ENCODE measurements at regions not wholly inside any gene's neighbourhood (a gene's known extent, or its start where the extent isn't known, plus 50 kb on each side); places are given as distances from the start of the nearest gene placed in this dataset.

DNA sequence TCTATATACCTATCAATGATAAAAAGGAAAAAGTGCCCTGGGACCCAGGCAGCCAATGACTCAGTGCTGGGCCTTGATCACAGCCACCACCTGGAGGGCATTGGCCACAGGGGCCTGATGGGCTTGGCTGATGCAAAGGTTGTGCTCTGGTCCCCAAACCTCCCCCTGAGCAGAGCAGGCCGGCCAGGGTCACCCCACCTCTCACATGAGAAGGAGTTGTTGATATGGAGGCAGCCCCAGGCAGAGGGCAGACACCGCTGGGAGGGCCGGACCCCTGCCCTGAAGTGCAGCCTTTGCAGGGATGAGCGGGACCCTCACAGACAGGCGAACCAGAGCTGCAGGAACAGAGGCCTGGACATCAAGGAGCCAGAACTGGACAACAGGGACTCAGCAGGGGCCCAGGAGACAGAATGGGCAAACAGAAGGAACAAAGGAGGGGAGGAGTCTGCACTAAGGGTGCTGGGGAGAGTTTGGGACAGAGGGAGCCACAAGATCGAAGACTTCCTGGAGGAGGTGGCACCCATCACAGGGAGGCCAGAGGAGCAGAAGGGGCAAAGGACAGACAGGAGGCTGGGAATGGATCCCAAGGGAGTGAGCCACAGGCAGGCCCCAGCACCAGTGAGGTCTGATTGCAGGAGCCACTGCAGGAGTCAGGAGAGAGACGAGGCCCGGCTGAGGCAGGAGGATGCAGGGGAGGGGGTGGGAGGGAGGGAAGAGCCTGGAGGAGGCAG, 105.0 kb downstream of the TNFAIP2 start:
- no peak overlapping the region for H3K4me3 ChIP-seq (ENCODE audit: low read depth in 1 of 3, low read length in 3 of 3)
- no peaks in the 10 kb centered on the region for H3K4me1 ChIP-seq (ENCODE audit: control insufficient read depth in 4 of 4, insufficient read depth in 4 of 4, low read length in 3 of 4)
- H3K27me3 ChIP-seq (ENCODE audit: control insufficient read depth in 4 of 4, insufficient read depth in 4 of 4, low read length in 3 of 4) = no peaks in the 10 kb centered on the region
- H3K36me3 ChIP-seq (ENCODE audit: control insufficient read depth in 4 of 4, insufficient read depth in 3 of 4, low read depth in 1 of 4, low read length in 3 of 4) = no peaks in the 10 kb centered on the region
- H3K9me3 ChIP-seq (ENCODE audit: control insufficient read depth in 4 of 4, low read length in 3 of 4) = no peaks in the 10 kb centered on the region
- TF ChIP-seq JUND (IDR thresholded peaks at IDR 0.05) = no peak
- TF ChIP-seq RXRA (IDR thresholded peaks at IDR 0.05) = no peak
- TF ChIP-seq FOXA1 (IDR thresholded peaks at IDR 0.05) = no peak
- TF ChIP-seq, protein P1, sequence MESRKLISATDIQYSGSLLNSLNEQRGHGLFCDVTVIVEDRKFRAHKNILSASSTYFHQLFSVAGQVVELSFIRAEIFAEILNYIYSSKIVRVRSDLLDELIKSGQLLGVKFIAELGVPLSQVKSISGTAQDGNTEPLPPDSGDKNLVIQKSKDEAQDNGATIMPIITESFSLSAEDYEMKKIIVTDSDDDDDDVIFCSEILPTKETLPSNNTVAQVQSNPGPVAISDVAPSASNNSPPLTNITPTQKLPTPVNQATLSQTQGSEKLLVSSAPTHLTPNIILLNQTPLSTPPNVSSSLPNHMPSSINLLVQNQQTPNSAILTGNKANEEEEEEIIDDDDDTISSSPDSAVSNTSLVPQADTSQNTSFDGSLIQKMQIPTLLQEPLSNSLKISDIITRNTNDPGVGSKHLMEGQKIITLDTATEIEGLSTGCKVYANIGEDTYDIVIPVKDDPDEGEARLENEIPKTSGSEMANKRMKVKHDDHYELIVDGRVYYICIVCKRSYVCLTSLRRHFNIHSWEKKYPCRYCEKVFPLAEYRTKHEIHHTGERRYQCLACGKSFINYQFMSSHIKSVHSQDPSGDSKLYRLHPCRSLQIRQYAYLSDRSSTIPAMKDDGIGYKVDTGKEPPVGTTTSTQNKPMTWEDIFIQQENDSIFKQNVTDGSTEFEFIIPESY (IDR thresholded peaks at IDR 0.05) = no peak
- TF ChIP-seq HNF4G (IDR thresholded peaks at IDR 0.05) = no peak
- TF ChIP-seq, protein P2, sequence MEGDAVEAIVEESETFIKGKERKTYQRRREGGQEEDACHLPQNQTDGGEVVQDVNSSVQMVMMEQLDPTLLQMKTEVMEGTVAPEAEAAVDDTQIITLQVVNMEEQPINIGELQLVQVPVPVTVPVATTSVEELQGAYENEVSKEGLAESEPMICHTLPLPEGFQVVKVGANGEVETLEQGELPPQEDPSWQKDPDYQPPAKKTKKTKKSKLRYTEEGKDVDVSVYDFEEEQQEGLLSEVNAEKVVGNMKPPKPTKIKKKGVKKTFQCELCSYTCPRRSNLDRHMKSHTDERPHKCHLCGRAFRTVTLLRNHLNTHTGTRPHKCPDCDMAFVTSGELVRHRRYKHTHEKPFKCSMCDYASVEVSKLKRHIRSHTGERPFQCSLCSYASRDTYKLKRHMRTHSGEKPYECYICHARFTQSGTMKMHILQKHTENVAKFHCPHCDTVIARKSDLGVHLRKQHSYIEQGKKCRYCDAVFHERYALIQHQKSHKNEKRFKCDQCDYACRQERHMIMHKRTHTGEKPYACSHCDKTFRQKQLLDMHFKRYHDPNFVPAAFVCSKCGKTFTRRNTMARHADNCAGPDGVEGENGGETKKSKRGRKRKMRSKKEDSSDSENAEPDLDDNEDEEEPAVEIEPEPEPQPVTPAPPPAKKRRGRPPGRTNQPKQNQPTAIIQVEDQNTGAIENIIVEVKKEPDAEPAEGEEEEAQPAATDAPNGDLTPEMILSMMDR (IDR thresholded peaks at IDR 0.05; ENCODE audit: low read depth, low read length, missing input control) = no peak
- TF ChIP-seq RAD21 (IDR thresholded peaks at IDR 0.05) = no peak
- TF ChIP-seq NR2F2 (IDR thresholded peaks at IDR 0.05) = no peak
- TF ChIP-seq SP1 (IDR thresholded peaks at IDR 0.05) = no peak
- TF ChIP-seq, protein P3, sequence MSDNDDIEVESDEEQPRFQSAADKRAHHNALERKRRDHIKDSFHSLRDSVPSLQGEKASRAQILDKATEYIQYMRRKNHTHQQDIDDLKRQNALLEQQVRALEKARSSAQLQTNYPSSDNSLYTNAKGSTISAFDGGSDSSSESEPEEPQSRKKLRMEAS (IDR thresholded peaks at IDR 0.05) = no peak
- TF ChIP-seq HNF4A (conservative IDR thresholded peaks at IDR 0.05) = no peak
- DNase-seq (ENCODE audit: low spot score) = no peak
- H3K9ac ChIP-seq (ENCODE audit: low read depth in 1 of 2, low read length in 2 of 2) = no peak overlapping the region
- 85% methylated on average over 8 of the region's 8 CpGs for WGBS
- H3K27ac ChIP-seq (ENCODE audit: low read depth in 1 of 2, low read length in 2 of 2) = no peak overlapping the region

DNA sequence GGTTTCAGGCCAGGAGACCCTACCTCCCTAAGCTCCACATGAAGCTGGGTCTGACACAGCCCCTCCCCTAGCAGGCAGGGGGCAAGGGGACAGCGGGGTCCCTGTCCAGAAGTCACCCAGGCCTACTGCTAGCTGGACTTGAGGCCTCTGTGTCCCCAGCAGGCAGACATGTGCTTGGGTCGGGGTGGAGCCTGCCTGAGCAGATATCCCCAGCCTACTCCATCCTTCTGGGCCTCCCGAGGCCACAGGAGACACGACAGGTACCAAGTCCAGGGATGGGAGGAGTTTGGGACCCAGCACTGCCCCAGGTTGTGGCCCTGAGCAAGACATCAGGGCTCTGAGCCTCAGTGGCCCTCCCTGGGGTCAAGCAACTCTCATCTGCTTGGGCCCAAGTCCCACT, 105.2 kb upstream of the EIF5 start:
- 90% methylated on average over 4 of the region's 4 CpGs for WGBS
- H3K27me3 ChIP-seq (ENCODE audit: control insufficient read depth in 4 of 4, insufficient read depth in 4 of 4, low read length in 3 of 4) = no peaks in the 10 kb centered on the region
- TF ChIP-seq HNF4G (IDR thresholded peaks at IDR 0.05) (no peak), EGR1 (IDR thresholded peaks at IDR 0.05; ENCODE audit: low read depth in 2 of 2) (no peak), FOXA2 (IDR thresholded peaks at IDR 0.05) (no peak), RXRA (IDR thresholded peaks at IDR 0.05) (no peak), TAF1 (conservative IDR thresholded peaks at IDR 0.05) (no peak), JUND (IDR thresholded peaks at IDR 0.05) (no peak), NR2F2 (IDR thresholded peaks at IDR 0.05) (no peak), RAD21 (IDR thresholded peaks at IDR 0.05) (no peak), FOXA1 (IDR thresholded peaks at IDR 0.05) (no peak), YY1 (IDR thresholded peaks at IDR 0.05) (no peak), HNF4A (conservative IDR thresholded peaks at IDR 0.05) (no peak)
- TF ChIP-seq, protein P1 (IDR thresholded peaks at IDR 0.05) = no peak
- TF ChIP-seq, protein P3 (IDR thresholded peaks at IDR 0.05) = no peak
- TF ChIP-seq, protein P4, sequence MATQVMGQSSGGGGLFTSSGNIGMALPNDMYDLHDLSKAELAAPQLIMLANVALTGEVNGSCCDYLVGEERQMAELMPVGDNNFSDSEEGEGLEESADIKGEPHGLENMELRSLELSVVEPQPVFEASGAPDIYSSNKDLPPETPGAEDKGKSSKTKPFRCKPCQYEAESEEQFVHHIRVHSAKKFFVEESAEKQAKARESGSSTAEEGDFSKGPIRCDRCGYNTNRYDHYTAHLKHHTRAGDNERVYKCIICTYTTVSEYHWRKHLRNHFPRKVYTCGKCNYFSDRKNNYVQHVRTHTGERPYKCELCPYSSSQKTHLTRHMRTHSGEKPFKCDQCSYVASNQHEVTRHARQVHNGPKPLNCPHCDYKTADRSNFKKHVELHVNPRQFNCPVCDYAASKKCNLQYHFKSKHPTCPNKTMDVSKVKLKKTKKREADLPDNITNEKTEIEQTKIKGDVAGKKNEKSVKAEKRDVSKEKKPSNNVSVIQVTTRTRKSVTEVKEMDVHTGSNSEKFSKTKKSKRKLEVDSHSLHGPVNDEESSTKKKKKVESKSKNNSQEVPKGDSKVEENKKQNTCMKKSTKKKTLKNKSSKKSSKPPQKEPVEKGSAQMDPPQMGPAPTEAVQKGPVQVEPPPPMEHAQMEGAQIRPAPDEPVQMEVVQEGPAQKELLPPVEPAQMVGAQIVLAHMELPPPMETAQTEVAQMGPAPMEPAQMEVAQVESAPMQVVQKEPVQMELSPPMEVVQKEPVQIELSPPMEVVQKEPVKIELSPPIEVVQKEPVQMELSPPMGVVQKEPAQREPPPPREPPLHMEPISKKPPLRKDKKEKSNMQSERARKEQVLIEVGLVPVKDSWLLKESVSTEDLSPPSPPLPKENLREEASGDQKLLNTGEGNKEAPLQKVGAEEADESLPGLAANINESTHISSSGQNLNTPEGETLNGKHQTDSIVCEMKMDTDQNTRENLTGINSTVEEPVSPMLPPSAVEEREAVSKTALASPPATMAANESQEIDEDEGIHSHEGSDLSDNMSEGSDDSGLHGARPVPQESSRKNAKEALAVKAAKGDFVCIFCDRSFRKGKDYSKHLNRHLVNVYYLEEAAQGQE (IDR thresholded peaks at IDR 0.05) = no peak
- TF ChIP-seq, protein P5, sequence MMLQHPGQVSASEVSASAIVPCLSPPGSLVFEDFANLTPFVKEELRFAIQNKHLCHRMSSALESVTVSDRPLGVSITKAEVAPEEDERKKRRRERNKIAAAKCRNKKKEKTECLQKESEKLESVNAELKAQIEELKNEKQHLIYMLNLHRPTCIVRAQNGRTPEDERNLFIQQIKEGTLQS (IDR thresholded peaks at IDR 0.05) = no peak
- TF ChIP-seq, protein P2 (IDR thresholded peaks at IDR 0.05; ENCODE audit: low read depth, low read length, missing input control) = no peak
- no peaks in the 10 kb centered on the region for H3K9me3 ChIP-seq (ENCODE audit: control insufficient read depth in 4 of 4, low read length in 3 of 4)
- H3K27ac ChIP-seq (ENCODE audit: low read depth in 1 of 2, low read length in 2 of 2) = no peak overlapping the region
- no peak overlapping the region for H3K9ac ChIP-seq (ENCODE audit: low read depth in 1 of 2, low read length in 2 of 2)
- no peaks in the 10 kb centered on the region for H3K4me1 ChIP-seq (ENCODE audit: control insufficient read depth in 4 of 4, insufficient read depth in 4 of 4, low read length in 3 of 4)
- no peak for DNase-seq (ENCODE audit: low spot score)
- H3K36me3 ChIP-seq (ENCODE audit: control insufficient read depth in 4 of 4, insufficient read depth in 3 of 4, low read depth in 1 of 4, low read length in 3 of 4) = no peaks in the 10 kb centered on the region
- H3K4me3 ChIP-seq (ENCODE audit: low read depth in 1 of 3, low read length in 3 of 3) = no peak overlapping the region

All from liver (tissue), 8 donors.